Lower lobe of right lung (tissue), 2 donors: ENCODE measurements at regions not wholly inside any gene's neighbourhood (a gene's known extent, or its start where the extent isn't known, plus 50 kb on each side); places are given as distances from the start of the nearest gene placed in this dataset.

Experiments
- ATAC-seq, 2 donors: fragments of 200-7000 bp; cut with Tn5 transposase; one replicate each; pipeline ENCODE4 v1.9.1; 2020 to 2022; ENCODE audit warnings: mild to moderate bottlenecking in 2 of 2, moderate library complexity in 2 of 2
- DNase-seq: peaks from one replicate; pipeline ENCODE4 v3.0.0-alpha.2; 2020
- H3K27ac ChIP-seq: fragments of 200-600 bp; one replicate; pipeline ENCODE4 v1.8.0; 2022
- H3K27me3 ChIP-seq: fragments of 200-600 bp; one replicate; pipeline ENCODE4 v1.8.0; 2022; ENCODE audit warnings: low read depth
- H3K36me3 ChIP-seq: fragments of 200-600 bp; one replicate; pipeline ENCODE4 v1.8.0; 2022; ENCODE audit warnings: mild to moderate bottlenecking
- H3K4me1 ChIP-seq: fragments of 200-600 bp; one replicate; pipeline ENCODE4 v1.8.0; 2022
- H3K4me3 ChIP-seq: fragments of 200-600 bp; one replicate; pipeline ENCODE4 v1.8.0; 2022; ENCODE audit warnings: mild to moderate bottlenecking
- H3K9me3 ChIP-seq: fragments of 200-600 bp; one replicate; pipeline ENCODE4 v1.8.0; 2022
- CTCF ChIP-seq: fragments of 200-600 bp; IDR thresholded peaks from one replicate; pipeline ENCODE4 v1.8.0; 2022; ENCODE audit warnings: antibody characterized with exemption, mild to moderate bottlenecking
- intact Hi-C: fragments of 100-400 bp; cut with DNase I; formaldehyde crosslinking; loops from one replicate; pipeline ENCODE4 v1.11.0; 2022
- donor health status: DM: no; HTN: yes; CAD: no; lungs with severe emphysema.

GRCh38 chr2:128637481-128638155 lies 318.9 kb upstream of the HS6ST1 start:
- no peak overlapping the region for H3K4me3 ChIP-seq
- H3K9me3 ChIP-seq = no peaks in the 10 kb centered on the region
- intact Hi-C loops = no loop called here
- no peaks in the 10 kb centered on the region for H3K4me1 ChIP-seq
- H3K27ac ChIP-seq = no peak overlapping the region
- ATAC-seq (no peak), DNase-seq (no peak)
- no peak for TF ChIP-seq CTCF
- H3K27me3 ChIP-seq = no peaks in the 10 kb centered on the region
- no peaks in the 10 kb centered on the region for H3K36me3 ChIP-seq

- Histone ChIP-seq H3K4me3 (no peak overlapping the region), H3K4me1 (no peaks in the 10 kb centered on the region), H3K27me3 (no peaks in the 10 kb centered on the region), H3K27ac (no peak overlapping the region), H3K36me3 (no peaks in the 10 kb centered on the region), H3K9me3 (no peaks in the 10 kb centered on the region)
- DNase-seq (peak; percentile 58), ATAC-seq (peak; percentile 29 to 30)
- no peak for TF ChIP-seq CTCF
- intact Hi-C loops = no loop called here
Observed at GRCh38 chr2:128638341-128639119, 319.9 kb upstream of the HS6ST1 start.

- Histone ChIP-seq H3K9me3 (no peaks in the 10 kb centered on the region), H3K27ac (no peak overlapping the region), H3K27me3 (no peaks in the 10 kb centered on the region), H3K4me1 (no peaks in the 10 kb centered on the region), H3K36me3 (no peaks in the 10 kb centered on the region), H3K4me3 (no peak overlapping the region)
- TF ChIP-seq CTCF = no peak
- intact Hi-C loops = no loop called here
- no peak for DNase-seq
- no peak for ATAC-seq
Observed at GRCh38 chr2:128639120-128639477, 320.4 kb upstream of the HS6ST1 start.

GRCh38 chr2:128639693-128640092 lies 321.0 kb upstream of the HS6ST1 start:
- ATAC-seq = no peak

GRCh38 chr2:128640166-128640844 lies 321.6 kb upstream of the HS6ST1 start:
- intact Hi-C loops = no loop called here
- H3K36me3 ChIP-seq = no peaks in the 10 kb centered on the region
- H3K9me3 ChIP-seq = no peaks in the 10 kb centered on the region
- no peaks in the 10 kb centered on the region for H3K27me3 ChIP-seq
- DNase-seq (no peak), ATAC-seq (no peak)
- TF ChIP-seq CTCF = no peak
- no peak overlapping the region for H3K27ac ChIP-seq
- H3K4me3 ChIP-seq = no peak overlapping the region
- no peaks in the 10 kb centered on the region for H3K4me1 ChIP-seq

More at GRCh38 chr2:128639693-128640092, 321.0 kb upstream of the HS6ST1 start:
- intact Hi-C loops = no loop called here
- Histone ChIP-seq H3K9me3 (no peaks in the 10 kb centered on the region), H3K27me3 (no peaks in the 10 kb centered on the region), H3K36me3 (no peaks in the 10 kb centered on the region), H3K4me1 (no peaks in the 10 kb centered on the region), H3K27ac (no peak overlapping the region), H3K4me3 (no peak overlapping the region)
- no peak for DNase-seq
- no peak for TF ChIP-seq CTCF
